Endodermal cell (in vitro differentiated cells): ENCODE measurements at regions not wholly inside any gene's neighbourhood (a gene's known extent, or its start where the extent isn't known, plus 50 kb on each side); places are given as distances from the start of the nearest gene placed in this dataset.

Experiments used
- DNase-seq: peaks from one replicate; pipeline ENCODE4 v3.0.0-alpha.2; 2017
- H3K27ac ChIP-seq: 2 replicates; pipeline ENCODE4 v1.5.1; 2013; ENCODE audit warnings: mild to moderate bottlenecking, low read depth, low read length, moderate library complexity
- H3K27me3 ChIP-seq: 2 replicates; pipeline ENCODE4 v1.6.1; 2013; ENCODE audit warnings: mild to moderate bottlenecking, low read length, moderate library complexity; ENCODE audit not compliant: insufficient read depth, control insufficient read depth, poor library complexity, severe bottlenecking
- H3K36me3 ChIP-seq: 2 replicates; pipeline ENCODE4 v1.7.0; 2013; ENCODE audit warnings: mild to moderate bottlenecking, low read length, moderate library complexity; ENCODE audit not compliant: control insufficient read depth, insufficient read depth
- H3K4me1 ChIP-seq: one replicate; pipeline ENCODE4 v1.7.0; 2013; ENCODE audit warnings: low read length; ENCODE audit not compliant: control insufficient read depth, insufficient read depth
- H3K4me3 ChIP-seq: 2 replicates; pipeline ENCODE4 v1.5.1; 2013; ENCODE audit warnings: mild to moderate bottlenecking, low read length, moderate library complexity
- H3K9ac ChIP-seq: 2 replicates; pipeline ENCODE4 v1.6.1; 2013; ENCODE audit warnings: mild to moderate bottlenecking, low read length, moderate library complexity; ENCODE audit not compliant: poor library complexity, severe bottlenecking; ENCODE audit errors: extremely low read depth
- H3K9me3 ChIP-seq: 2 replicates; pipeline ENCODE4 v1.6.1; 2013; ENCODE audit warnings: mild to moderate bottlenecking, low read length, moderate library complexity; ENCODE audit not compliant: control insufficient read depth
- H3K27ac Mint-ChIP-seq: 2 replicates; pipeline ENCODE4 v1.8.0; 2020; ENCODE audit warnings: mixed read lengths
- H3K27me3 Mint-ChIP-seq: 2 replicates; pipeline ENCODE4 v1.8.0; 2021; ENCODE audit warnings: mild to moderate bottlenecking, mixed read lengths; ENCODE audit not compliant: insufficient read depth
- H3K36me3 Mint-ChIP-seq: 2 replicates; pipeline ENCODE4 v1.8.0; 2020; ENCODE audit warnings: low read depth, mixed read lengths
- H3K4me1 Mint-ChIP-seq: 2 replicates; pipeline ENCODE4 v1.8.0; 2020; ENCODE audit warnings: mixed read lengths
- H3K4me3 Mint-ChIP-seq: 2 replicates; pipeline ENCODE4 v1.8.0; 2020; ENCODE audit warnings: mild to moderate bottlenecking, moderate library complexity, mixed read lengths
- H3K9me3 Mint-ChIP-seq: 2 replicates; pipeline ENCODE4 v1.8.0; 2020; ENCODE audit warnings: mild to moderate bottlenecking, mixed read lengths
- WGBS, 2 experiments: methylation state at CpG; one replicate each; pipeline versions ENCODE4 v1.1.5 to v1.1.7; 2013; ENCODE audit warnings: missing lambda C conversion rate in 2 of 2, mixed read lengths in 1 of 2; ENCODE audit not compliant: insufficient coverage in 1 of 2, insufficient read length in 1 of 2; 5-methylcytosine and 5-hydroxymethylcytosine counted together
- TF ChIP-seq, protein P1 (sequence below): fragments of 200-600 bp; sonication (generic); conservative IDR thresholded peaks from 2 replicates; pipeline ENCODE4 v1.5.0; 2021; ENCODE audit warnings: antibody characterized with exemption, mild to moderate bottlenecking

DNA sequence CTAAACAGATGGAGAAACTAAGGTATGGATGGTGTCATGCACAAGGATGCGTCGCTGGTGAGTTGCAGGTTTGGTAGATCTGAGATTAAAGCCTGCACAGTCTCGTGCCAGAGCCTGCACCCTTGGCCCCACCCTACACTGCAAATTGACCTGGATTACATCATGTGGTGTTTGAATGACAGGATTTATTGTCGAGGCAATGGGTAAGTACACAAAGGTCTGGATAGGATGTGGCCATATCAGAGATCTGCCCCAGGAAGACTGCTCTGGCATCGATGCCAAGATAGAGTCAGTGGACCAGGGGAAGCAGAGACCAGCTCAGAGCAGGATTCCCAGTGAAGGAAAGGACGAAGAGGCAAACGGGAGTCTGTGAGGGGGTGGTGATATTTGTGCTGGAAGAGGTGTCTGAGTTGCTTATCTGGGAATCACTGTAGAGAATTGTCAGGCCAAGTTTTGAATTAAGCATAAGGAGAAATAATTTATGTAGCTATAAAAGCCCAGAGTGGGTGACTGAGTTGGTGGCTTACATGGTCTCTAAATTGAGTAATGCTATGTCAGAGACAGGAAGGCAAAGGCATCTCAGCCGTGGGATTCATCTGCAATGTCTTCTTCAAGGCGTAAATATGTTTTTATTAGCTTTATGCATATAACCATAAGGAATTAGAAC, 499.6 kb upstream of the B3GAT1 start:
- H3K27ac ChIP-seq: no peak overlapping the region
- H3K9ac ChIP-seq: no peak overlapping the region
- no peak for DNase-seq
- H3K27ac Mint-ChIP-seq: no peak overlapping the region
- H3K27me3 Mint-ChIP-seq: peaks cover 37% of the 10 kb centered on the region
- H3K4me3 ChIP-seq: no peak overlapping the region
- 90 to 94% methylated on average over 6 to 9 of the region's 9 CpGs for WGBS, 2 experiments
- H3K9me3 ChIP-seq: no peaks in the 10 kb centered on the region
- no peaks in the 10 kb centered on the region for H3K36me3 Mint-ChIP-seq
- H3K4me1 ChIP-seq: no peaks in the 10 kb centered on the region
- H3K27me3 ChIP-seq: no peaks in the 10 kb centered on the region
- H3K36me3 ChIP-seq: no peaks in the 10 kb centered on the region
- peaks cover 2% of the 10 kb centered on the region for H3K4me1 Mint-ChIP-seq
- no peak overlapping the region for H3K4me3 Mint-ChIP-seq
- H3K9me3 Mint-ChIP-seq: no peaks in the 10 kb centered on the region
- TF ChIP-seq, protein P1, sequence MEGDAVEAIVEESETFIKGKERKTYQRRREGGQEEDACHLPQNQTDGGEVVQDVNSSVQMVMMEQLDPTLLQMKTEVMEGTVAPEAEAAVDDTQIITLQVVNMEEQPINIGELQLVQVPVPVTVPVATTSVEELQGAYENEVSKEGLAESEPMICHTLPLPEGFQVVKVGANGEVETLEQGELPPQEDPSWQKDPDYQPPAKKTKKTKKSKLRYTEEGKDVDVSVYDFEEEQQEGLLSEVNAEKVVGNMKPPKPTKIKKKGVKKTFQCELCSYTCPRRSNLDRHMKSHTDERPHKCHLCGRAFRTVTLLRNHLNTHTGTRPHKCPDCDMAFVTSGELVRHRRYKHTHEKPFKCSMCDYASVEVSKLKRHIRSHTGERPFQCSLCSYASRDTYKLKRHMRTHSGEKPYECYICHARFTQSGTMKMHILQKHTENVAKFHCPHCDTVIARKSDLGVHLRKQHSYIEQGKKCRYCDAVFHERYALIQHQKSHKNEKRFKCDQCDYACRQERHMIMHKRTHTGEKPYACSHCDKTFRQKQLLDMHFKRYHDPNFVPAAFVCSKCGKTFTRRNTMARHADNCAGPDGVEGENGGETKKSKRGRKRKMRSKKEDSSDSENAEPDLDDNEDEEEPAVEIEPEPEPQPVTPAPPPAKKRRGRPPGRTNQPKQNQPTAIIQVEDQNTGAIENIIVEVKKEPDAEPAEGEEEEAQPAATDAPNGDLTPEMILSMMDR: no peak

DNA sequence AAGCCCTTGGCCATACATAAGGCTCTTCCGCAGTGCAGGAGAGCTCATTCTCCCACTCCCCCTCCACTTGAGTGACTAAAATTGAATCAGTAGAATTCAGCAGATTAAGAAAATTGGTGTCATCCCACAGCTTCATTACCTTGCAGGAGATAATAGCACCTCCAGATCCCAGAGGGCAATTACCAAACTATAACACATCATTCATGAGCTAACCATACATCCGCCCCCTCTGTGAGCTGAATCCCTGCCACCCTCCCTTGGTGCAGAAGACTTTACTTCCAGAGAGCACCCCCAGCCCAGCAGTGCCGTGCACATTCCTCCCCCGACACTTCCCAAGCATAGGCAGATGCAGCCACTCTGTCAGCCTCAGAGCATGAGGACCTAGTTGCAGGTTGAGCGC, 496.5 kb upstream of the B3GAT1 start:
- Histone ChIP-seq H3K4me3 (no peak overlapping the region), H3K27ac (no peak overlapping the region), H3K4me1 (no peaks in the 10 kb centered on the region), H3K36me3 (no peaks in the 10 kb centered on the region), H3K9ac (no peak overlapping the region), H3K27me3 (peaks cover 4% of the 10 kb centered on the region), H3K9me3 (no peaks in the 10 kb centered on the region)
- Mint-ChIP-seq H3K9me3 (no peaks in the 10 kb centered on the region), H3K4me3 (no peak overlapping the region), H3K4me1 (peaks cover 2% of the 10 kb centered on the region), H3K27me3 (peaks cover 22% of the 10 kb centered on the region), H3K36me3 (no peaks in the 10 kb centered on the region), H3K27ac (no peak overlapping the region)
- WGBS, 2 experiments: 88 to 100% methylated on average over 1 to 5 of the region's 5 CpGs
- TF ChIP-seq, protein P1: no peak
- DNase-seq: no peak

DNA sequence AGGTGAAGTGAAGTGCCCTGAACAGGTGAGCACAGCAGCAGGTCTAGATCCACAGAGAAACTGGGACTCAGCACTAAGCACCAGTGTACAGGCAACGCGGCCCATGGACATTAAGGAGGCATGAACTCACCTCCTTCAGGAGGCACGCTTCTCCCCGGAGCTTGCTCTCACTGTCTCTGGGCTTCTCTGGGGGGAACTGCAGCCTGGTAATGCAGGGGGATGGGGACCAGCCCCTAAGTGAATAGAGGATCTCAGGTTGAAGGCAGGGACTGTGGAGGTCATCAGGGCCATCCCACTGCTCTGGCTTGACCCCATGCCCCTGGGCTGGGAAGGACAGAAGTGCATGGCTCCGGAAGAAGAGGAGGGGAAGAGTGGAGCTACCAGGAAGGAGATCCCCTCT, 495.6 kb upstream of the B3GAT1 start:
- Histone ChIP-seq H3K9ac (no peak overlapping the region), H3K9me3 (no peaks in the 10 kb centered on the region), H3K27ac (no peak overlapping the region), H3K4me3 (no peak overlapping the region), H3K4me1 (no peaks in the 10 kb centered on the region), H3K27me3 (peaks cover 4% of the 10 kb centered on the region), H3K36me3 (no peaks in the 10 kb centered on the region)
- Mint-ChIP-seq H3K27me3 (peaks cover 15% of the 10 kb centered on the region), H3K27ac (no peak overlapping the region), H3K4me3 (no peak overlapping the region), H3K9me3 (no peaks in the 10 kb centered on the region), H3K36me3 (no peaks in the 10 kb centered on the region), H3K4me1 (peaks cover 2% of the 10 kb centered on the region)
- 87 to 95% methylated on average over 3 to 5 of the region's 5 CpGs for WGBS, 2 experiments
- DNase-seq: no peak
- TF ChIP-seq, protein P1: no peak
